Adrenal gland (tissue), 7 donors: ENCODE measurements at regions not wholly inside any gene's neighbourhood (a gene's known extent, or its start where the extent isn't known, plus 50 kb on each side); places are given as distances from the start of the nearest gene placed in this dataset.

ENCODE experiments used
- DNase-seq, 7 donors: peaks; one replicate each; pipeline ENCODE4 v3.0.0-alpha.2; 2019 to 2020
- H3K27ac ChIP-seq, 5 donors: fragments of 200-600 bp; sonication (generic) in 4 of 5; 1 replicate in 3 of 5; 2 replicates in 2 of 5; pipeline versions ENCODE4 v1.5.1 to v1.8.0; 2016 to 2020; ENCODE audit warnings: mild to moderate bottlenecking in 1 of 5
- H3K27me3 ChIP-seq: fragments of 200-600 bp; 2 replicates; pipeline ENCODE4 v1.8.0; 2021
- H3K36me3 ChIP-seq, 2 donors: fragments of 200-600 bp; replicated peaks in 1 of 2; 1 replicate in 1 of 2; 2 replicates in 1 of 2; pipeline versions ENCODE4 v1.5.1 to v1.8.0; 2018 to 2022
- H3K4me1 ChIP-seq, 2 donors: fragments of 200-600 bp; replicated peaks in 1 of 2; 1 replicate in 1 of 2; 2 replicates in 1 of 2; pipeline versions ENCODE4 v1.5.1 to v1.8.0; 2018 to 2021
- H3K4me3 ChIP-seq, 4 donors: fragments of 200-600 bp; sonication (generic) in 3 of 4; one replicate each; pipeline ENCODE4 v1.5.1; 2016 to 2018
- H3K9me3 ChIP-seq, 3 donors: fragments of 200-600 bp; sonication (generic) in 1 of 3; replicated peaks in 1 of 3; 1 replicate in 2 of 3; 2 replicates in 1 of 3; pipeline versions ENCODE4 v1.5.1 to v1.8.0; 2016 to 2021
- POLR2A ChIP-seq, 2 donors: fragments of 450-650 bp; IDR thresholded peaks; one replicate each; pipeline ENCODE4 v1.6.1; 2017; ENCODE audit warnings: antibody characterized with exemption in 2 of 2, mild to moderate bottlenecking in 2 of 2, moderate library complexity in 1 of 2
- intact Hi-C, 2 donors: fragments of 100-400 bp; cut with DNase I; formaldehyde crosslinking; loops; one replicate each; pipeline versions ENCODE4 v1.14.1 to v1.15.0; 2022 to 2023
- TF ChIP-seq, protein P1 (sequence below), 6 experiments: fragments of 450-650 bp in 4 of 6; fragments of 200-600 bp in 2 of 6; sonication (generic) in 1 of 6; IDR thresholded peaks; 1 replicate in 5 of 6; 2 replicates in 1 of 6; pipeline versions ENCODE4 v1.5.1 to v1.8.0; 2016 to 2021; ENCODE audit warnings: antibody characterized with exemption in 6 of 6, mild to moderate bottlenecking in 2 of 6, moderate library complexity in 1 of 6
- donor health status: DM: yes; HTN: yes; CAD: no.
- donor health status: DM: no; HTN: no; CAD: no.
- donor health status: DM: no; HTN: no; CAD: no.

- Histone ChIP-seq H3K27ac (no peak overlapping the region), H3K4me1 (no peaks in the 10 kb centered on the region), H3K9me3 (no peaks in the 10 kb centered on the region), H3K4me3 (no peak overlapping the region), H3K36me3 (no peaks in the 10 kb centered on the region), H3K27me3 (no peaks in the 10 kb centered on the region)
- intact Hi-C loops, result no loop called here
- TF ChIP-seq POLR2A (IDR thresholded peaks at IDR 0.05), result no peak
- TF ChIP-seq, protein P1, sequence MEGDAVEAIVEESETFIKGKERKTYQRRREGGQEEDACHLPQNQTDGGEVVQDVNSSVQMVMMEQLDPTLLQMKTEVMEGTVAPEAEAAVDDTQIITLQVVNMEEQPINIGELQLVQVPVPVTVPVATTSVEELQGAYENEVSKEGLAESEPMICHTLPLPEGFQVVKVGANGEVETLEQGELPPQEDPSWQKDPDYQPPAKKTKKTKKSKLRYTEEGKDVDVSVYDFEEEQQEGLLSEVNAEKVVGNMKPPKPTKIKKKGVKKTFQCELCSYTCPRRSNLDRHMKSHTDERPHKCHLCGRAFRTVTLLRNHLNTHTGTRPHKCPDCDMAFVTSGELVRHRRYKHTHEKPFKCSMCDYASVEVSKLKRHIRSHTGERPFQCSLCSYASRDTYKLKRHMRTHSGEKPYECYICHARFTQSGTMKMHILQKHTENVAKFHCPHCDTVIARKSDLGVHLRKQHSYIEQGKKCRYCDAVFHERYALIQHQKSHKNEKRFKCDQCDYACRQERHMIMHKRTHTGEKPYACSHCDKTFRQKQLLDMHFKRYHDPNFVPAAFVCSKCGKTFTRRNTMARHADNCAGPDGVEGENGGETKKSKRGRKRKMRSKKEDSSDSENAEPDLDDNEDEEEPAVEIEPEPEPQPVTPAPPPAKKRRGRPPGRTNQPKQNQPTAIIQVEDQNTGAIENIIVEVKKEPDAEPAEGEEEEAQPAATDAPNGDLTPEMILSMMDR (IDR thresholded peaks at IDR 0.05), result no peak
- DNase-seq, result no peak
These were observed 105.2 kb upstream of the DCBLD2 start for GRCh38 chr3:99006686-99007085.

GRCh38 chr3:98999675-99000074 lies 98.2 kb upstream of the DCBLD2 start:
- no peak for TF ChIP-seq POLR2A (IDR thresholded peaks at IDR 0.05)
- TF ChIP-seq, protein P1 (IDR thresholded peaks at IDR 0.05), result no peak
- H3K27ac ChIP-seq, result no peak overlapping the region
- no peak overlapping the region for H3K4me3 ChIP-seq
- no peaks in the 10 kb centered on the region for H3K9me3 ChIP-seq
- no peaks in the 10 kb centered on the region for H3K27me3 ChIP-seq
- no peaks in the 10 kb centered on the region for H3K36me3 ChIP-seq
- intact Hi-C loops, result loop anchor here in 1 of 2 donors (10.0 kb wide), 1 partner anchor 95 kb away; the partner anchor contains the start of gene DCBLD2
- DNase-seq, result no peak
- no peaks in the 10 kb centered on the region for H3K4me1 ChIP-seq

- no peak overlapping the region for H3K4me3 ChIP-seq
- H3K27me3 ChIP-seq, result no peaks in the 10 kb centered on the region
- H3K36me3 ChIP-seq, result no peaks in the 10 kb centered on the region
- no peak overlapping the region for H3K27ac ChIP-seq
- TF ChIP-seq POLR2A (IDR thresholded peaks at IDR 0.05), result no peak
- TF ChIP-seq, protein P1 (IDR thresholded peaks at IDR 0.05), result peak; percentile 59 to 89 (median 78)
- no peaks in the 10 kb centered on the region for H3K9me3 ChIP-seq
- H3K4me1 ChIP-seq, result no peaks in the 10 kb centered on the region
- no peak for DNase-seq
- intact Hi-C loops, result loop anchor here (5.0 to 10.0 kb wide), 4 partner anchors 89 to 397 kb away; partner anchors contain the start of gene DCBLD2 (in 1 of the 2)
These were observed 92.8 kb upstream of the DCBLD2 start for GRCh38 chr3:98994128-98994762.

DNA sequence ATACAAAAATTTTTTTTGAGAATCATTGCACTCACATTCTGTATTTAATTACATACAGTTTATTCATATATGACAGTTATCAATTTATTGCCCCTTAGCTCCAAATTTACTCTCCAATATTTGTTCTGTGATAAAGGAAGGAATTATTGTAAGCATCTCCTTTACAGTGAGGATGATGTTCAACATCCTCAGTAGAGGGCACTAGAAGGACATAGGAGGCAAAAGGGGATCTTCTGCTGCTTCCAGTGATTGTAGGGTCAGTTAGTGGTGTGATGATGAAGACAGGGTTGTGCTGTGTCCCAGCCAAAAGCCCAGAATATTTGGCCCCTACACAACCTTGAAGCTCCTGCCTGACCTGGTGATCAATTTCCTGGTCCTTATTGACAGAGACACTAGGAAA lies 89.9 kb upstream of the DCBLD2 start:
- Histone ChIP-seq H3K4me1 (no peaks in the 10 kb centered on the region), H3K4me3 (no peak overlapping the region), H3K27me3 (no peaks in the 10 kb centered on the region), H3K9me3 (no peaks in the 10 kb centered on the region), H3K27ac (no peak overlapping the region), H3K36me3 (no peaks in the 10 kb centered on the region)
- DNase-seq, result no peak
- no peak for TF ChIP-seq POLR2A (IDR thresholded peaks at IDR 0.05)
- TF ChIP-seq, protein P1 (IDR thresholded peaks at IDR 0.05), result no peak
- intact Hi-C loops, result loop anchor here (5.0 to 10.0 kb wide), 4 partner anchors 87 to 394 kb away; partner anchors contain the start of gene DCBLD2 (in 1 of the 2)
